ENCODE measurements at regions not wholly inside any gene's neighbourhood (a gene's known extent, or its start where the extent isn't known, plus 50 kb on each side); places are given as distances from the start of the nearest gene placed in this dataset.

- no peak for DNase-seq
Measured at GRCh38 chr3:95408464-95408862, 1345.6 kb downstream of the NSUN3 start.

GRCh38 chr3:95418251-95418650, 1355.4 kb downstream of the NSUN3 start:
- no peak for DNase-seq

- DNase-seq, result no peak
Measured at GRCh38 chr3:95424279-95424678, 1361.4 kb downstream of the NSUN3 start.

- no peak for DNase-seq
Measured at GRCh38 chr3:95434491-95434890, 1371.6 kb downstream of the NSUN3 start.

GRCh38 chr3:95437409-95437808, 1374.5 kb downstream of the NSUN3 start:
- DNase-seq, result no peak

GRCh38 chr3:95438274-95438673, 1375.4 kb downstream of the NSUN3 start:
- no peak for DNase-seq

- no peak for DNase-seq
Measured at GRCh38 chr3:95442766-95443165, 1371.6 kb upstream of the EPHA6 start.

GRCh38 chr3:95449841-95450240, 1364.6 kb upstream of the EPHA6 start:
- no peak for DNase-seq

- DNase-seq, result no peak
Measured at GRCh38 chr3:95453242-95453641, 1361.2 kb upstream of the EPHA6 start.

- no peak for DNase-seq
Measured at GRCh38 chr3:95456835-95457234, 1357.6 kb upstream of the EPHA6 start.

GRCh38 chr3:95459706-95460105, 1354.7 kb upstream of the EPHA6 start:
- DNase-seq, result no peak

- no peak for DNase-seq
Measured at GRCh38 chr3:95460274-95460673, 1354.1 kb upstream of the EPHA6 start.

GRCh38 chr3:95462161-95462560, 1352.2 kb upstream of the EPHA6 start:
- no peak for DNase-seq

GRCh38 chr3:95464346-95464745, 1350.0 kb upstream of the EPHA6 start:
- no peak for DNase-seq

GRCh38 chr3:95468331-95468730, 1346.1 kb upstream of the EPHA6 start:
- no peak for DNase-seq

- no peak for DNase-seq
Measured at GRCh38 chr3:95474338-95474737, 1340.1 kb upstream of the EPHA6 start.

- DNase-seq, result no peak
Measured at GRCh38 chr3:95476534-95476933, 1337.9 kb upstream of the EPHA6 start.

- DNase-seq, result no peak
Measured at GRCh38 chr3:95506174-95506573, 1308.2 kb upstream of the EPHA6 start.

GRCh38 chr3:95508124-95508523, 1306.3 kb upstream of the EPHA6 start:
- DNase-seq, result no peak

- DNase-seq, result no peak
Measured at GRCh38 chr3:95511828-95512227, 1302.6 kb upstream of the EPHA6 start.

GRCh38 chr3:95514260-95514659, 1300.1 kb upstream of the EPHA6 start:
- DNase-seq, result no peak

- DNase-seq, result no peak
Measured at GRCh38 chr3:95521396-95521795, 1293.0 kb upstream of the EPHA6 start.

- no peak for DNase-seq
Measured at GRCh38 chr3:95522449-95522848, 1291.9 kb upstream of the EPHA6 start.

- no peak for DNase-seq
Measured at GRCh38 chr3:95539950-95540483, 1274.4 kb upstream of the EPHA6 start.

GRCh38 chr3:95565502-95565901, 1248.9 kb upstream of the EPHA6 start:
- no peak for DNase-seq

- DNase-seq, result no peak
Measured at GRCh38 chr3:95567346-95567745, 1247.0 kb upstream of the EPHA6 start.

All from activated CD4-positive, alpha-beta T cell treated with anti-CD3 and anti-CD28 coated beads for 1 hour (primary cell).